HG03025 (cell line): ENCODE measurements at regions not wholly inside any gene's neighbourhood (a gene's known extent, or its start where the extent isn't known, plus 50 kb on each side); places are given as distances from the start of the nearest gene placed in this dataset.

ENCODE experiments used
- ATAC-seq: cut with Tn5 transposase; IDR thresholded peaks from one replicate; pipeline ENCODE4 v1.9.1; 2021; ENCODE audit warnings: mild to moderate bottlenecking, moderate library complexity; ENCODE audit not compliant: unreplicated experiment, low FRiP score

DNA sequence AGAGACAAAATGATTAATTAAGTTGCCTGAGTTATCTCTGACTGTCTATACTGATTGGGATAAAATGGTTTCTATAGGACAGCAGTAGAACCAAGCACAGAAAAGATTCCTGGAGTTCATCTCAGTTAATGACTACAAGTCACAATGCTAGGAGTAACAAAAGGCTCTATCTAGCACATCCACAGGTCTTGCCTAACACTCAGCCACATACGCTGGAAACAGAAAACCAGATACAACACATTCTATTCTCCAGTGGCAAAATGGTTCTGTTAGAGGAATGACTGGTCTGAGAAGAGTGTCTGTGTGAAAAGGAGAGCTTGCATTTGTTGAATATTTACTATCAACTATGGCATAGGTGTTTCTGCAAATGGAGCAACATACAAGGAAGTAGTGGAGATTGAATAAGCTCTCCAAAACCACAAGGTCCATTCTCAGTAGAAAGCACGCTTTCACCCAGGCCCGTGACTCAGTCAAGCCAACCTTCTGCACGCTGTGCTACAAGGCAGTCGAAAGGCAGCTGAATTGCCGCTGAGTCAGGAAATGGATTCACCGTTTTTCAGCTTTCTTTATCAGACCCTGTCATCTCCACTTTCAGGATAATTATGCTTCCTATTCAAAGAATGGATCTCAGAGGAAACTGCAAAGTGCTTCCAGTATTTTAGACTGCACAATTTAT lies 761.5 kb downstream of the EFNB2 start:
- no peak for ATAC-seq

GRCh38 chr13:105773241-105773640 lies 762.2 kb downstream of the EFNB2 start:
- no peak for ATAC-seq

DNA sequence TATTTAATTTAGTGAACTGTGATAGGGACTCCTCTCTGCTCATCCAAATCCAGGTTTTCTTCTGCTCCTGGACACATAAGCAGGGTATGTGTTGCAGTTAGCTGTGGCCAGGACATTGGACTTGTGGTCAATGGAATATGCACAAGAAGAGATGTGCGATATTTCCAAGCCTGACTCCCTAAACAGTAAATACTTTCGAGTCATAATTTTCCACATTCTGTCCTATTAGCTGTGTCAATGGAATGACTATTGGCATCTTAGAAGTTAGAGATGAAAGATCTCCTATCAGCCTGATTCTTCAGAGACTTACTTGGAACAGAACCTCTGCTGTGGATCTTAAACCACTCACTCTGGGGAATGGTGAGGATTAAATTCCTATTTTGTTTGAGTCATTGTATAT lies 771.0 kb downstream of the EFNB2 start:
- ATAC-seq, result no peak

DNA sequence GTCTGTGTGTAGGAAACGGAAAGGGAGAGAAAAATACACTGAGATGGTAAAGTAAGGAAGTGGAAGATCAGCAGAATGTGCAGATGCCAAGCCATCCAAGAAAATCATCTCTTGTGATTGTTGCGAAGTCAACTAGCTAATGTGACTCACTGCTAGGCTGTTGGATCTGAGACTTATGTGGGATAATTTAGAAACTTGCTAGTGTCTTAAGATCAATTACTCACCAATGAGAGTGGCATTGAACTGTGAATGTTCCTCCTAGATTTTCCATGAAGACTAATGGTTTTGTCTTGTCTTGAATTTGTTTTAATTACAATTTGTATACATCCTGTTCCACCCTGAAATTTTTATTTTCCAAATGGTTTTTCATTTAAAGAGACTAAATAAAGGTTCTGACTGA lies 771.6 kb downstream of the EFNB2 start:
- no peak for ATAC-seq

- ATAC-seq, result no peak
Observed at GRCh38 chr13:105762096-105762495, 773.4 kb downstream of the EFNB2 start.

DNA sequence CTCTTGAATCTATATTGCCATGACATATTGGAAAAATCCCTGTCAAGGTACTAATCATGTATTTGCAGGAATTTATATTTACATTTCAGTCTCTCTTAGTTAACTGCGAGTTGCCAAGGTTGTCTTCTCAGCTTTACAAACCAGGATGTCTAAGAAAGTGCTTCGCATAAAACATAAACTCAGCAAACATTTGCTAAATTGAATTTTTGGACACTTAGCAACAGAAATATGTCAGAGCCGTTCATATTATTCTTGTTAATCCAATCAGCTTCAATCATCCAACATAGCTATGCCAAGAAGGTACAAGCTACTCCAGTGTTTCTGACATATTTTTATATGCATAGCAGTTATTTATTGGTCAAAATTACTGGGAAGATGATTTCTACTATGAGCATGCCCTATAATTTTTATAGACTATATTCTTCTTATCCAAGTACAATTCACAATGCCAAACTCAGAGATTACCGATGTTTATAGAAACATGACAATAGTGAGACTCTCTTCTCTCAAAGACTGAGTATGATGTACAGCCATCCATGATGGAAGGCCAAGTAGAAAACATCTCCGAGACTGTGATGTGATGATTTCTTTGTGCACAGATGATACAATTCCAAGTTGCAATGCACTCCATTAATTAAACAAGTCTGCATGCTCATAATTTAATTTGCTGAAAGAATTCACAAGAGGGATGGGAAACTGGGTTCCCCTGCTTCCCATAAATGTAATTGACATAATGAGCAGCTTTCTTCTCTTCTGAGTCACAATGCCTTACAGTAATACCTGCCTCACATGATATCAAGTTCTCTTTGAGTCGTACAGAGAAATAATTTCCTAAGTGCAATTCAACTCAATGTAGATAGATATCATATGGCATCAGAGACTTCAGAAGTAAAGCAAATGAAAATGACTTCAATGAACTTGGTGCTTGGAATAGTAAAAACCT lies 776.3 kb downstream of the EFNB2 start:
- no peak for ATAC-seq

DNA sequence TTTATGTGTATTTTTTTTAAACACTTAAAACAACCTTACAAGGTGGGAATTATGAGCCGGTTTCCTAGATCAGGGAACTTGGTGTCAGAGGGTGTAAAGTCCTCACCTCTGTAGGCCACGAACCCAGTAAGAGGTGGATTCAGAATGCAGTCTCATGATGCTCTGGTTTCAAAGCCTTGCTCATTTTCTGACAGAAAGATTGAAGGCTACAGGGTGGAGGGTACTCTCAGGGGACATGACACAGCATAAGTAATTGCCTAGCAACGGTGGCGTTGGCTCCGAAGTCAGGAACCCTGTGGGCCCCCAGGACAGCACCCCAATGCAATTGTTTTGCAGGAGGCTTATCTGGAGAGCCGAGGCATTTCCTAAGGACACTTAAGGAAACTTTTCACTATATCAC lies 794.7 kb downstream of the EFNB2 start:
- ATAC-seq, result no peak

DNA sequence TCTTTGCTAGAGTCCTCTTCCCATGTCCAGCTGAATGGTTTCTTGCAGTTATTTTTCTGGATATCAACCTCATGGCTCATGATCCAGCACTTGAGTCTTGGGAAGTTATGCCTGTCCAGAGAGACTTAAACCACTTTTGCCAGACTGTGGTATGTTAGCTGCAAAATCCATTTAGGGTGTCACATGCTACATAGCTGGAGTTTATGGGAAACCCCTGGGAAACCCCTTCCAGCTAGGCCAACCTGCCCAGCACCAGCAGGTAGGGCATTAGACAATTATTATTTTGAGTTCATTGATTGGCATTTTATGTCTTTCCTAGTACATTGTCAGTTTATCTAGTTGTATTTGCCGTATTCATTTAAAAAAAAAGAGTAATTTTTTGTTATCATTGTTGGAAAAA lies 797.8 kb downstream of the EFNB2 start:
- ATAC-seq, result no peak

GRCh38 chr13:105735281-105735680 lies 800.2 kb downstream of the EFNB2 start:
- ATAC-seq, result no peak

DNA sequence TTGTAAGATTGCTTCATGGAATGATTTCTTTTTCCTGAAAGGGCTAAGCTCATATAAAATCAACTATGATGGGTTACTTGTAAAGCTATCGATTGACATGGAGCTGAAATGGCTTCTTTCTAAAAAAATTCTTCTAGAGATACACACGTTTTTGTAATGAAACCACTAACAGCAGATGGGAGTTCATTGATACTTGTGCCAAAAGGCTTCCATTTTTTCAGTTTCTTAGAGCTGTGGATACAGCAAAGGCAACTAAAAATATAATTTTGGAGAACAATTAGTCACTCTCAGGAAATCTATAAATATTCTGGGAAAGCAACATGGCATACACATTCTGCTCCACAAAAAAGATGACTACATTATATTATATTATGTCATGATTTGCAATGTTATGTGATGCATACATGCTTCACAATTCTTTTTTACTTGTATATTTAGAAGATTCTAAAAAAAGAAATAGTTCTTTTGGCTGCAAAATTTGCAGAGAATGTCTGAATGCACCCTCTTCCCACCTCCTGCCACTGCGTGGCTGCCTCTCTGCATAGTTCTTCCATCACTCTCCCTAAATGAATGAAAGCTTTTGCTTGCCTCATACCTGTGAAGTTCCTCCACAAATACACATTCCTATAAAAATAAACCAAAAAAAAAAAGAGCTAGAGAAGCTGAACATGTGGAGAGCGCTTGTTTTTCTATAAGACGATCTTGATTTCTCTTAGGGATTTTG lies 802.5 kb downstream of the EFNB2 start:
- no peak for ATAC-seq

DNA sequence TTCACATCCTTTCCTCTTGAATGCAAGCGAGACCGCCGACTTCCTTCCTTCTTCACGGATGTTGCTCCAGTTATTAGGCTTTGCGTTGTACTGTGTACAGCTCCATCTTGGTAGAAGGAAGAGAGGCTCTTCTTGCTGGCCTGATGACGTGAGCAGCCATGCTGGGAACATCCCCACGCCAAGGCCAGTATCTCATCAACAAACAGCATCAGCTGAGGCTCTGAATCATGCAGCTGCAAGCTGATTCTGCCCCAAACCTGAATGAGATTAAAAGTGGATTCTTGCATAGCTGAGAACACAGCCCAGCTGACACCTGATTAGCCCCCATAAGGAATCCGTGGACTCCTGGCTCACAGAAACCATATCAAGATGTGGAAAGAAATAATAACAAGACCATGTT lies 809.6 kb downstream of the EFNB2 start:
- ATAC-seq, result no peak

DNA sequence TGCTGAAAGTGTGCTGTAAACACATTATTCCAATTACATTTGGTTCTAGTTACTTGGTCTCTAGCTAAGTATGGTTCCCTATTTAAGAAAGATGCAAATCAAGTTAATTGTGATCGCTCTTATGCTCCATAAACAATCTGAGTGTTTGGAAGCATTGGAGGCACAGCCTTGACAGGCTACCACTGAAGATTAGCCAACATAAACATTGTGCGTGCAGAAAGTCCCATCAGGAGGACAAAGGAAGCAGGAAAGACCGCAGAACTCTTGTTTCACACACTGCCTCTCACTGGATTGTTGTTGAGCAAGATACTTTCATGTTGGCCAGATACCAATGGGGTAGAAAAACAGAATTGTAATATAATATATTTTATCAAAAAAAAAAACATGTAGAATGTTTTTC lies 814.4 kb downstream of the EFNB2 start:
- no peak for ATAC-seq

DNA sequence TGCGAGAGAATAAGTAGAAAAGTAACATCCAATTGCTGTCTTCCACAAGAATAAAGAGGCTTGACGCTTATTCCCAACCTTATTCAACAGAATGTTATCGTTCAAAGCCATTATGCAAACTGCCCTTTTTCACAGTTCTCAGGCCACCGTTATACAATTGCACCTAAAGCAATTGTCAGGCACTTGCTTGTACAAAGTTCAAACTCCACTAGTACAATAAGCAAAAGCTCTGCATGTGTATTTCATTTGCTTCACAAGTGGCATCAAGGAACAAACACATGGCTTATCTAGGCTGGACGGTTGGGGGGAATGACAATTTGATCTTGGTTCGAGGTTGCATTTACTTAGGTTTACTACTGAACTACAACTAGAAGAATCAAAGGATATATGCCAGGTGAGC lies 815.6 kb downstream of the EFNB2 start:
- ATAC-seq, result no peak

DNA sequence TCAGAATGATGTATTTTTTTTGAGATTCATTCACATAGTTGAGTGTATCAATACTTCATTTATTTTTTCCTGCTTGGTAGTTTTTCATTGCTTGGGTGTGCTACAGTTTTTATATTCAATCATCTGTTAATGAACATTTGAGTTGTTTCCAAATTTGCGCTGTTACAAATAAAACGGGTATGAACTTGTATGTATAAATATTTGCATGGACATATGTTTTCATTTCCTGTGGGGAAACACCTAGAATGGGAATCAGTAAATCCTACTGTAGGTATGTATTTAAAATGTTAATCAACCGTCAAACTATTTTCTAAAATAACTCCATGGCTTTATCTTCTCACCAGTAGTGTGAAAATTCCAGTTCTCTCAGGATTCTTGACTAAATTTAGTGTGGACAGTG lies 826.3 kb downstream of the EFNB2 start:
- no peak for ATAC-seq

DNA sequence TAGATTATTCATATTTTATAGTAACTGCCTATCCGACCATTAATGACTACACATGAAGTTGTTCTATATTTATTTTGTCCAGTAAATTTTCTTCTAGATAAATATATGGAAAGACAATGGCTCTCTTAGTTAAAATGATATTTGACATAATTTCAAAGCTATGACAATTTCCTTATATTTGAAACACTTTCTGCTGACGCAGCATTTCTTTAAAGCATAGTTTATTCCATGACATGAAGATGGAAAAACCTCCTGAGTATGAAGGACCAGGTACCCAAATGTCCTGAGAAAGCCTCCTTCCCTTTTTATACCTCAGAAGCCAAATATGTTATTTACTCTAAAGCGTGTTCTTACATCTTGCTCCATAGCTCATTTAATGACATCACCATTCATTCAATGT lies 831.6 kb downstream of the EFNB2 start:
- ATAC-seq, result no peak

DNA sequence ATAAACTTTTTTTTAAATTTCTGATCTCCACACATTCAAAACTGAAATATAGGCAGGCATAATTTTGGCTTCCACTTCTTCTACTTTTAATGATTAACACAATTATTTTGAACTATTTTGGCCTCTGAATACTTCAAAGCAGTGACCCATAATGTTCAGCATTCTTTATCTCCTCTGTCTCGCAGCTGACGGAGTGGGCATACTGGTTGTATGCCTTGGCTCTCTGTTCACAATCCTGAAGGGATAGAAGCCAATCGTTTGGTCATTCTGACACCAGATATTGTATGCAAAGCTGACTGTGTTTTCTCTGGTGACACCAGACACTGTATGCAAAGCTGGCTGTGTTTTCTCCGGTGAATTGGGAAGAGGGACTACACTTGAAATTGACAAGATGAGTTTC lies 833.0 kb downstream of the EFNB2 start:
- ATAC-seq, result no peak

- no peak for ATAC-seq
Observed at GRCh38 chr13:105692769-105693168, 842.7 kb downstream of the EFNB2 start.

- ATAC-seq, result no peak
Observed at GRCh38 chr13:105684216-105684615, 851.2 kb downstream of the EFNB2 start.

- no peak for ATAC-seq
Observed at GRCh38 chr13:105679838-105680237, 855.6 kb downstream of the EFNB2 start.

GRCh38 chr13:105678072-105678471 lies 857.4 kb downstream of the EFNB2 start:
- no peak for ATAC-seq

GRCh38 chr13:105672881-105673280 lies 862.6 kb downstream of the EFNB2 start:
- ATAC-seq, result no peak
